H1 (cell line): ENCODE measurements at regions not wholly inside any gene's neighbourhood (a gene's known extent, or its start where the extent isn't known, plus 50 kb on each side); places are given as distances from the start of the nearest gene placed in this dataset.

Experiments used
- CEBPB ChIP-seq: IDR thresholded peaks from 2 replicates; pipeline ENCODE4 v1.6.1; 2012; ENCODE audit warnings: low read depth, low read length
- TF ChIP-seq, protein P1 (sequence below), 3 experiments: IDR thresholded peaks; 1 replicate in 2 of 3; 2 replicates in 1 of 3; pipeline versions ENCODE4 v1.5.1 to v1.6.1; 2011; ENCODE audit warnings: low read length in 3 of 3, mild to moderate bottlenecking in 3 of 3, inconsistent platforms in 2 of 3, low read depth in 1 of 3, moderate library complexity in 1 of 3; ENCODE audit not compliant: insufficient read depth in 1 of 3; ENCODE audit errors: control extremely low read depth in 1 of 3

DNA sequence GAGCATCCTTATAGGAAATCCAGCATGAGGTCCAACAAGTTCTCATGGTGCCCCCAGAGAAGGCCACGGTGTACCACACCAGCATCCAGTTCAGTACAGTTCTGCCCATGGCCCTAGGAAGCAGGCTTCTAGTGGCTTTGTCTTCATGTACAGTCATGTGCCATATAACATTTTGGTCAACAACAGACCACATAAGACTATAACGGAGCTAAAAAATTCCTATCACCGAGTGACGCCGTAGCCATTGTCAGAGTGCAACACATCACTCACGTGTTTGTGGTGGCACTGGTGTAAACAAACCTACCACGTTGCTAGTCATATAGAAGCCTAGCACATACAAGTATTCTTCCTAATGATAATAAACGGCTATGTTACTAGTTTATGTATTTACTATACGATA, 209.0 kb downstream of the ARRDC4 start:
- TF ChIP-seq, protein P1, sequence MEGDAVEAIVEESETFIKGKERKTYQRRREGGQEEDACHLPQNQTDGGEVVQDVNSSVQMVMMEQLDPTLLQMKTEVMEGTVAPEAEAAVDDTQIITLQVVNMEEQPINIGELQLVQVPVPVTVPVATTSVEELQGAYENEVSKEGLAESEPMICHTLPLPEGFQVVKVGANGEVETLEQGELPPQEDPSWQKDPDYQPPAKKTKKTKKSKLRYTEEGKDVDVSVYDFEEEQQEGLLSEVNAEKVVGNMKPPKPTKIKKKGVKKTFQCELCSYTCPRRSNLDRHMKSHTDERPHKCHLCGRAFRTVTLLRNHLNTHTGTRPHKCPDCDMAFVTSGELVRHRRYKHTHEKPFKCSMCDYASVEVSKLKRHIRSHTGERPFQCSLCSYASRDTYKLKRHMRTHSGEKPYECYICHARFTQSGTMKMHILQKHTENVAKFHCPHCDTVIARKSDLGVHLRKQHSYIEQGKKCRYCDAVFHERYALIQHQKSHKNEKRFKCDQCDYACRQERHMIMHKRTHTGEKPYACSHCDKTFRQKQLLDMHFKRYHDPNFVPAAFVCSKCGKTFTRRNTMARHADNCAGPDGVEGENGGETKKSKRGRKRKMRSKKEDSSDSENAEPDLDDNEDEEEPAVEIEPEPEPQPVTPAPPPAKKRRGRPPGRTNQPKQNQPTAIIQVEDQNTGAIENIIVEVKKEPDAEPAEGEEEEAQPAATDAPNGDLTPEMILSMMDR (IDR thresholded peaks at IDR 0.05; ENCODE audit: control extremely low read depth in 1 of 3, insufficient read depth in 1 of 3, low read depth in 1 of 3, low read length in 3 of 3): no peak
- no peak for TF ChIP-seq CEBPB
